HEK293 (cell line): ENCODE measurements at regions not wholly inside any gene's neighbourhood (a gene's known extent, or its start where the extent isn't known, plus 50 kb on each side); places are given as distances from the start of the nearest gene placed in this dataset.

Experiments used
- CTCF ChIP-seq: fragments of 450-650 bp; formaldehyde crosslinking; IDR thresholded peaks from 2 replicates; pipeline ENCODE4 v1.5.1; 2016; ENCODE audit warnings: missing biosample characterization, missing genetic modification characterization
- GFI1B ChIP-seq: fragments of 450-650 bp; formaldehyde crosslinking; IDR thresholded peaks from 2 replicates; pipeline ENCODE4 v1.5.1; 2016; ENCODE audit warnings: missing biosample characterization, missing genetic modification characterization
- MYNN ChIP-seq: fragments of 450-650 bp; formaldehyde crosslinking; IDR thresholded peaks from 2 replicates; pipeline ENCODE4 v1.5.1; 2016; ENCODE audit warnings: missing biosample characterization, missing genetic modification characterization, borderline replicate concordance
- ZNF138 ChIP-seq: fragments of 450-650 bp; formaldehyde crosslinking; IDR thresholded peaks from 2 replicates; pipeline ENCODE4 v1.5.1; 2016; ENCODE audit warnings: missing biosample characterization, missing genetic modification characterization, borderline replicate concordance
- ZNF274 ChIP-seq, 2 experiments: fragments of 200-500 bp in 1 of 2; fragments of 450-650 bp in 1 of 2; sonication (Bioruptor generic) in 1 of 2; formaldehyde crosslinking in 1 of 2; IDR thresholded peaks; 2 replicates each; pipeline versions ENCODE4 v1.5.1 to v1.6.1; 2014 to 2016; ENCODE audit warnings: borderline replicate concordance in 1 of 2, inconsistent platforms in 1 of 2, low read length in 1 of 2, missing biosample characterization in 1 of 2, missing genetic modification characterization in 1 of 2
- ZNF302 ChIP-seq: fragments of 450-650 bp; formaldehyde crosslinking; IDR thresholded peaks from 2 replicates; pipeline ENCODE4 v1.5.1; 2016; ENCODE audit warnings: missing biosample characterization, missing genetic modification characterization, low read depth
- ZNF391 ChIP-seq: fragments of 450-650 bp; formaldehyde crosslinking; IDR thresholded peaks from 2 replicates; pipeline ENCODE4 v1.5.1; 2016; ENCODE audit warnings: low read depth, missing biosample characterization, missing genetic modification characterization, borderline replicate concordance
- ZNF548 ChIP-seq: fragments of 450-650 bp; formaldehyde crosslinking; IDR thresholded peaks from 2 replicates; pipeline ENCODE4 v1.5.1; 2016; ENCODE audit warnings: missing biosample characterization, missing genetic modification characterization
- ZNF670 ChIP-seq: fragments of 450-650 bp; formaldehyde crosslinking; IDR thresholded peaks from 2 replicates; pipeline ENCODE4 v1.5.1; 2016; ENCODE audit warnings: missing biosample characterization, missing genetic modification characterization, low read depth

- TF ChIP-seq ZNF274 (IDR thresholded peaks at IDR 0.05; ENCODE audit: low read length) (no peak), ZNF274 (tag by site-specific recombination; IDR thresholded peaks at IDR 0.05; ENCODE audit: borderline replicate concordance) (no peak), CTCF (no peak), ZNF302 (no peak), GFI1B (tag by site-specific recombination) (no peak), MYNN (tag by site-specific recombination) (no peak), ZNF548 (tag by site-specific recombination) (no peak), ZNF138 (tag by site-specific recombination) (no peak), ZNF391 (tag by site-specific recombination) (no peak), ZNF670 (tag by site-specific recombination) (no peak)
These were observed 93.8 kb downstream of the SALL1 start for GRCh38 chr16:51057102-51057793.
